Activated B cell treated with CpG ODN at 0.5 μM for 24 hours (primary cell): ENCODE measurements at regions not wholly inside any gene's neighbourhood (a gene's known extent, or its start where the extent isn't known, plus 50 kb on each side); places are given as distances from the start of the nearest gene placed in this dataset.

ENCODE experiments used
- ATAC-seq: fragments of 200-7000 bp; cut with Tn5 transposase; one replicate; pipeline ENCODE4 v1.10.0; 2021; ENCODE audit warnings: low read depth, mild to moderate bottlenecking, moderate library complexity
- CTCF ChIA-PET: fragments of 350-600 bp; sonication (Branson Sonifier 250); formaldehyde crosslinking; loops from one replicate; lab custom pipeline; 2021; ENCODE audit warnings: antibody characterized with exemption; lab: Charles Lee
- POLR2A ChIA-PET: fragments of 350-600 bp; sonication (Branson Sonifier 250); formaldehyde crosslinking; loops from one replicate; lab custom pipeline; 2021; ENCODE audit warnings: antibody characterized with exemption; lab: Charles Lee
- DNase-seq: peaks from one replicate; pipeline ENCODE4 v3.0.0; 2022
- H3K27ac Mint-ChIP-seq: one replicate; pipeline ENCODE4 v1.8.0; 2020; ENCODE audit warnings: mixed read lengths
- H3K27me3 Mint-ChIP-seq: one replicate; pipeline ENCODE4 v1.8.0; 2021; ENCODE audit warnings: mixed read lengths
- H3K36me3 Mint-ChIP-seq: one replicate; pipeline ENCODE4 v1.8.0; 2021; ENCODE audit warnings: low read depth, mixed read lengths
- H3K4me1 Mint-ChIP-seq: one replicate; pipeline ENCODE4 v1.8.0; 2021; ENCODE audit warnings: mixed read lengths
- H3K4me3 Mint-ChIP-seq: one replicate; pipeline ENCODE4 v1.8.0; 2020; ENCODE audit warnings: mild to moderate bottlenecking, mixed read lengths
- H3K9me3 Mint-ChIP-seq: one replicate; pipeline ENCODE4 v1.8.0; 2020; ENCODE audit warnings: mixed read lengths
- CTCF ChIP-seq: fragments of 200-600 bp; IDR thresholded peaks from one replicate; pipeline ENCODE4 v1.8.0; 2022; ENCODE audit warnings: antibody characterized with exemption, mild to moderate bottlenecking
- intact Hi-C: fragments of 100-400 bp; cut with micrococcal nuclease; formaldehyde crosslinking; loops from one replicate; pipeline ENCODE4 v1.15.1; 2024

- CTCF ChIA-PET = no interaction called here
- peaks cover 33% of the 10 kb centered on the region for H3K4me1 Mint-ChIP-seq
Observed at GRCh38 chr11:19437760-19438159, 197.0 kb upstream of the E2F8 start.

GRCh38 chr11:19436932-19437331 lies 196.2 kb upstream of the E2F8 start:
- ChIA-PET CTCF (no interaction called here), POLR2A (no interaction called here)
- no peak overlapping the region for H3K4me3 Mint-ChIP-seq
- peaks cover 32% of the 10 kb centered on the region for H3K4me1 Mint-ChIP-seq
- no peaks in the 10 kb centered on the region for H3K27me3 Mint-ChIP-seq
- no peak overlapping the region for H3K27ac Mint-ChIP-seq
- TF ChIP-seq CTCF = no peak
- ATAC-seq = no peak
- no peak for DNase-seq
- no peaks in the 10 kb centered on the region for H3K36me3 Mint-ChIP-seq
- intact Hi-C loops = no loop called here
- no peaks in the 10 kb centered on the region for H3K9me3 Mint-ChIP-seq

More at GRCh38 chr11:19437760-19438159, 197.0 kb upstream of the E2F8 start:
- ATAC-seq (no peak), DNase-seq (no peak)
- TF ChIP-seq CTCF = no peak
- no peaks in the 10 kb centered on the region for H3K36me3 Mint-ChIP-seq
- intact Hi-C loops = no loop called here
- H3K4me3 Mint-ChIP-seq = no peak overlapping the region
- POLR2A ChIA-PET = no interaction called here
- H3K27ac Mint-ChIP-seq = no peak overlapping the region
- no peaks in the 10 kb centered on the region for H3K9me3 Mint-ChIP-seq
- no peaks in the 10 kb centered on the region for H3K27me3 Mint-ChIP-seq

GRCh38 chr11:19435306-19435989 lies 194.7 kb upstream of the E2F8 start:
- no peak for ATAC-seq
- H3K4me3 Mint-ChIP-seq = no peak overlapping the region
- no peak for TF ChIP-seq CTCF
- DNase-seq = no peak
- peaks cover 30% of the 10 kb centered on the region for H3K4me1 Mint-ChIP-seq
- no peaks in the 10 kb centered on the region for H3K27me3 Mint-ChIP-seq
- intact Hi-C loops = no loop called here
- no peaks in the 10 kb centered on the region for H3K9me3 Mint-ChIP-seq
- peak overlapping the region; percentile 18 for H3K27ac Mint-ChIP-seq
- no peaks in the 10 kb centered on the region for H3K36me3 Mint-ChIP-seq
- ChIA-PET CTCF (no interaction called here), POLR2A (no interaction called here)

- Mint-ChIP-seq H3K4me1 (peaks cover 41% of the 10 kb centered on the region), H3K36me3 (no peaks in the 10 kb centered on the region), H3K27me3 (no peaks in the 10 kb centered on the region), H3K9me3 (no peaks in the 10 kb centered on the region), H3K27ac (no peak overlapping the region), H3K4me3 (no peak overlapping the region)
- POLR2A ChIA-PET = no interaction called here
- intact Hi-C loops = no loop called here
- CTCF ChIA-PET = no interaction called here
- TF ChIP-seq CTCF = no peak
- ATAC-seq (no peak), DNase-seq (no peak)
Observed at GRCh38 chr11:19433791-19434190, 193.0 kb upstream of the E2F8 start.

- ChIA-PET POLR2A (no interaction called here), CTCF (no interaction called here)
- Mint-ChIP-seq H3K27ac (peak overlapping the region; percentile 20), H3K9me3 (no peaks in the 10 kb centered on the region), H3K4me1 (peaks cover 44% of the 10 kb centered on the region), H3K4me3 (no peak overlapping the region), H3K36me3 (no peaks in the 10 kb centered on the region), H3K27me3 (peaks cover 1% of the 10 kb centered on the region)
- intact Hi-C loops = no loop called here
- no peak for TF ChIP-seq CTCF
- DNase-seq = no peak
- ATAC-seq = peak; percentile 45
Observed at GRCh38 chr11:19433367-19433766, 192.6 kb upstream of the E2F8 start.
